ENCODE measurements at regions not wholly inside any gene's neighbourhood (a gene's known extent, or its start where the extent isn't known, plus 50 kb on each side); places are given as distances from the start of the nearest gene placed in this dataset.

DNA sequence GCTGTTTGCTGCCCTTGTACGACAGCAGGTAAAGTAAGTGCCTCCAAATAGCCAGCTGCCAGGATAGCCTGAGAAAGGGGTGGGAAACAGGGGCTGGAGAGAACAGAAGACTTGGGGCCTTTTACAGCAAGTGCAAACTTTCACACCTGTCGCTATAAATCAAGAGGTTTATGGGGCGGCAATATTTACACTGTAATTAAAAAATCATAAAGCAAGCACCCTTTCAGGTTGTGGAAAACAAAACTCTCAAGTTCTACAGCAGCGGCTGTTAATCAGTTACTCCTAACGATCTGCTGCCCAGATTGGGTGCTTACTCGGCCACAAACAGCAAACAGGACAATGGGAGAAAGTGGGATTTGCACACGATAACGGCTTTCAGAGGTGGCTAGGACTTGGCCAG, 359.5 kb upstream of the ETAA1 start:
- no peaks in the 10 kb centered on the region for H3K27me3 ChIP-seq (ENCODE audit: insufficient read depth, low read depth, low read length)
- H3K4me2 ChIP-seq (ENCODE audit: low read length): no peak overlapping the region
- H3K9ac ChIP-seq (ENCODE audit: low read length): no peak overlapping the region
- no peaks in the 10 kb centered on the region for H3K79me2 ChIP-seq (replicated peaks; ENCODE audit: insufficient read depth, low read length)
- H3K9me3 ChIP-seq (ENCODE audit: low read length): no peaks in the 10 kb centered on the region
- H3K27ac ChIP-seq (ENCODE audit: low read length): no peak overlapping the region
- no peak overlapping the region for H3K4me3 ChIP-seq (ENCODE audit: low read length)
- no peak for TF ChIP-seq TAF1 (IDR thresholded peaks at IDR 0.05; ENCODE audit: low read depth)
- TF ChIP-seq SMC3 (conservative IDR thresholded peaks at IDR 0.05; ENCODE audit: poor library complexity): no peak
- TF ChIP-seq, protein P1, sequence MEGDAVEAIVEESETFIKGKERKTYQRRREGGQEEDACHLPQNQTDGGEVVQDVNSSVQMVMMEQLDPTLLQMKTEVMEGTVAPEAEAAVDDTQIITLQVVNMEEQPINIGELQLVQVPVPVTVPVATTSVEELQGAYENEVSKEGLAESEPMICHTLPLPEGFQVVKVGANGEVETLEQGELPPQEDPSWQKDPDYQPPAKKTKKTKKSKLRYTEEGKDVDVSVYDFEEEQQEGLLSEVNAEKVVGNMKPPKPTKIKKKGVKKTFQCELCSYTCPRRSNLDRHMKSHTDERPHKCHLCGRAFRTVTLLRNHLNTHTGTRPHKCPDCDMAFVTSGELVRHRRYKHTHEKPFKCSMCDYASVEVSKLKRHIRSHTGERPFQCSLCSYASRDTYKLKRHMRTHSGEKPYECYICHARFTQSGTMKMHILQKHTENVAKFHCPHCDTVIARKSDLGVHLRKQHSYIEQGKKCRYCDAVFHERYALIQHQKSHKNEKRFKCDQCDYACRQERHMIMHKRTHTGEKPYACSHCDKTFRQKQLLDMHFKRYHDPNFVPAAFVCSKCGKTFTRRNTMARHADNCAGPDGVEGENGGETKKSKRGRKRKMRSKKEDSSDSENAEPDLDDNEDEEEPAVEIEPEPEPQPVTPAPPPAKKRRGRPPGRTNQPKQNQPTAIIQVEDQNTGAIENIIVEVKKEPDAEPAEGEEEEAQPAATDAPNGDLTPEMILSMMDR (IDR thresholded peaks at IDR 0.05; ENCODE audit: poor library complexity, severe bottlenecking): no peak
- TF ChIP-seq EZH2 (IDR thresholded peaks at IDR 0.05; ENCODE audit: borderline replicate concordance, insufficient read depth, low read length, poor library complexity, severe bottlenecking): no peak
- no peaks in the 10 kb centered on the region for H4K20me1 ChIP-seq (ENCODE audit: insufficient read depth)
- H2AFZ ChIP-seq (ENCODE audit: low read depth, low read length): no peak overlapping the region
- H3K9me2 ChIP-seq (ENCODE audit: insufficient read depth, low read length): no peaks in the 10 kb centered on the region
- H3K36me3 ChIP-seq (ENCODE audit: insufficient read depth, low read length): no peaks in the 10 kb centered on the region
- H3F3A ChIP-seq (ENCODE audit: insufficient read depth, low read length, poor library complexity, severe bottlenecking): no peaks in the 10 kb centered on the region

DNA sequence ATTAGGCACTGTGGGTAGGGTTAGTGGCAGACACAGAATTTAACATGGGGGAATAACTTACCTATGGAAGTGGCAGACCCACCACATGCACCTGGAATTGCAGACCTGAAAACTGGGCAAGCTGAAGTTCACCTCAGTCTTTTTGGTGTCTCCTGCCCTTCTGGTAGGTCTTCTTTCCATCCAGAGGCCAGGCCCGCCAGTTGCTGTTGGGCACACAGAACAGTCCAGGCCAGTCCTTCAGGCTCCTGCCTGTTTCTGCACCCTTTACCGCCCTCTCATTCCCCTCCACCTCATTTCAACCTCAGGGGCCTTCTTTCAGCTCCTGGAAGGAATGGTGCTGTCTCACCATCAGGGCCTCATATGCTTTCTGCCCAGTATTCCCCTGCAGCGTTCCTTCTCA, 358.9 kb upstream of the ETAA1 start:
- Histone ChIP-seq H2AFZ (ENCODE audit: low read depth, low read length) (no peak overlapping the region), H3K27me3 (ENCODE audit: insufficient read depth, low read depth, low read length) (no peaks in the 10 kb centered on the region), H3K4me3 (ENCODE audit: low read length) (no peak overlapping the region), H4K20me1 (ENCODE audit: insufficient read depth) (no peaks in the 10 kb centered on the region), H3K9ac (ENCODE audit: low read length) (no peak overlapping the region), H3K79me2 (replicated peaks; ENCODE audit: insufficient read depth, low read length) (no peaks in the 10 kb centered on the region), H3F3A (ENCODE audit: insufficient read depth, low read length, poor library complexity, severe bottlenecking) (no peaks in the 10 kb centered on the region), H3K36me3 (ENCODE audit: insufficient read depth, low read length) (no peaks in the 10 kb centered on the region), H3K9me2 (ENCODE audit: insufficient read depth, low read length) (no peaks in the 10 kb centered on the region), H3K4me2 (ENCODE audit: low read length) (no peak overlapping the region), H3K27ac (ENCODE audit: low read length) (no peak overlapping the region), H3K9me3 (ENCODE audit: low read length) (no peaks in the 10 kb centered on the region)
- TF ChIP-seq POLR2AphosphoS5 (IDR thresholded peaks at IDR 0.05) (no peak), EP300 (conservative IDR thresholded peaks at IDR 0.05; ENCODE audit: poor library complexity, severe bottlenecking) (no peak), EZH2 (IDR thresholded peaks at IDR 0.05; ENCODE audit: borderline replicate concordance, insufficient read depth, low read length, poor library complexity, severe bottlenecking) (no peak), RAD21 (conservative IDR thresholded peaks at IDR 0.05) (no peak), SMC3 (conservative IDR thresholded peaks at IDR 0.05; ENCODE audit: poor library complexity) (no peak), TAF1 (IDR thresholded peaks at IDR 0.05; ENCODE audit: low read depth) (no peak), MXI1 (conservative IDR thresholded peaks at IDR 0.05; ENCODE audit: poor library complexity, severe bottlenecking) (no peak)
- TF ChIP-seq, protein P1 (IDR thresholded peaks at IDR 0.05; ENCODE audit: poor library complexity, severe bottlenecking): no peak
- TF ChIP-seq, protein P2, sequence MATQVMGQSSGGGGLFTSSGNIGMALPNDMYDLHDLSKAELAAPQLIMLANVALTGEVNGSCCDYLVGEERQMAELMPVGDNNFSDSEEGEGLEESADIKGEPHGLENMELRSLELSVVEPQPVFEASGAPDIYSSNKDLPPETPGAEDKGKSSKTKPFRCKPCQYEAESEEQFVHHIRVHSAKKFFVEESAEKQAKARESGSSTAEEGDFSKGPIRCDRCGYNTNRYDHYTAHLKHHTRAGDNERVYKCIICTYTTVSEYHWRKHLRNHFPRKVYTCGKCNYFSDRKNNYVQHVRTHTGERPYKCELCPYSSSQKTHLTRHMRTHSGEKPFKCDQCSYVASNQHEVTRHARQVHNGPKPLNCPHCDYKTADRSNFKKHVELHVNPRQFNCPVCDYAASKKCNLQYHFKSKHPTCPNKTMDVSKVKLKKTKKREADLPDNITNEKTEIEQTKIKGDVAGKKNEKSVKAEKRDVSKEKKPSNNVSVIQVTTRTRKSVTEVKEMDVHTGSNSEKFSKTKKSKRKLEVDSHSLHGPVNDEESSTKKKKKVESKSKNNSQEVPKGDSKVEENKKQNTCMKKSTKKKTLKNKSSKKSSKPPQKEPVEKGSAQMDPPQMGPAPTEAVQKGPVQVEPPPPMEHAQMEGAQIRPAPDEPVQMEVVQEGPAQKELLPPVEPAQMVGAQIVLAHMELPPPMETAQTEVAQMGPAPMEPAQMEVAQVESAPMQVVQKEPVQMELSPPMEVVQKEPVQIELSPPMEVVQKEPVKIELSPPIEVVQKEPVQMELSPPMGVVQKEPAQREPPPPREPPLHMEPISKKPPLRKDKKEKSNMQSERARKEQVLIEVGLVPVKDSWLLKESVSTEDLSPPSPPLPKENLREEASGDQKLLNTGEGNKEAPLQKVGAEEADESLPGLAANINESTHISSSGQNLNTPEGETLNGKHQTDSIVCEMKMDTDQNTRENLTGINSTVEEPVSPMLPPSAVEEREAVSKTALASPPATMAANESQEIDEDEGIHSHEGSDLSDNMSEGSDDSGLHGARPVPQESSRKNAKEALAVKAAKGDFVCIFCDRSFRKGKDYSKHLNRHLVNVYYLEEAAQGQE (IDR thresholded peaks at IDR 0.05; ENCODE audit: borderline replicate concordance): no peak
